ENCODE measurements at regions not wholly inside any gene's neighbourhood (a gene's known extent, or its start where the extent isn't known, plus 50 kb on each side); places are given as distances from the start of the nearest gene placed in this dataset.

- peaks cover 65% of the 10 kb centered on the region for H3K4me1 Mint-ChIP-seq (ENCODE audit: low read depth)
- CTCF ChIA-PET: interaction anchor here (1.1 to 1.3 kb wide), 4 partner anchors 13 to 52 kb away, joined by 3 to 5 read pairs (median 3); no protein-coding TSS in a partner anchor
- H3K27me3 Mint-ChIP-seq: no peaks in the 10 kb centered on the region
- H3K9me3 Mint-ChIP-seq: no peaks in the 10 kb centered on the region
- POLR2A ChIA-PET: interaction anchor here (1.0 kb wide), 1 partner anchor 227 kb away, joined by 3 read pairs; no protein-coding TSS in a partner anchor
- ATAC-seq (ENCODE audit: poor library complexity) (no peak), DNase-seq (no peak)
- Histone ChIP-seq H3K4me3 (ENCODE audit: low read length) (no peak overlapping the region), H3K4me1 (ENCODE audit: insufficient read depth, low read length) (peaks cover 40% of the 10 kb centered on the region), H3K27ac (ENCODE audit: low read depth in 1 of 2, low read length in 2 of 2) (no peak overlapping the region), H3K36me3 (ENCODE audit: insufficient read depth, low read length) (peaks cover 25% of the 10 kb centered on the region), H3K9me3 (ENCODE audit: control insufficient read depth in 1 of 2, insufficient read depth in 1 of 2, low read length in 2 of 2) (no peaks in the 10 kb centered on the region), H3K27me3 (ENCODE audit: control insufficient read depth in 1 of 2, insufficient read depth in 2 of 2, low read length in 2 of 2) (no peaks in the 10 kb centered on the region)
- intact Hi-C loops (cut with DNase I, micrococcal nuclease): no loop called here
- H3K27ac Mint-ChIP-seq: peak overlapping the region; percentile 81
- peak overlapping the region; percentile 55 for H3K4me3 Mint-ChIP-seq
- H3K36me3 Mint-ChIP-seq (ENCODE audit: low read depth): peaks cover 35% of the 10 kb centered on the region
- no peak for TF ChIP-seq CTCF (IDR thresholded peaks at IDR 0.05)
Observed at GRCh38 chr22:42217752-42218280, 52.6 kb downstream of the TCF20 start.

- Histone ChIP-seq H3K36me3 (ENCODE audit: insufficient read depth, low read length) (peaks cover 31% of the 10 kb centered on the region), H3K9me3 (ENCODE audit: control insufficient read depth in 1 of 2, insufficient read depth in 1 of 2, low read length in 2 of 2) (no peaks in the 10 kb centered on the region), H3K27ac (ENCODE audit: low read depth in 1 of 2, low read length in 2 of 2) (peak overlapping the region; percentile 5 to 55), H3K4me3 (ENCODE audit: low read length) (no peak overlapping the region), H3K4me1 (ENCODE audit: insufficient read depth, low read length) (peaks cover 35% of the 10 kb centered on the region), H3K27me3 (ENCODE audit: control insufficient read depth in 1 of 2, insufficient read depth in 2 of 2, low read length in 2 of 2) (no peaks in the 10 kb centered on the region)
- Mint-ChIP-seq H3K4me1 (ENCODE audit: low read depth) (peaks cover 59% of the 10 kb centered on the region), H3K9me3 (no peaks in the 10 kb centered on the region), H3K27ac (peak overlapping the region; percentile 81), H3K36me3 (ENCODE audit: low read depth) (peaks cover 42% of the 10 kb centered on the region), H3K27me3 (no peaks in the 10 kb centered on the region), H3K4me3 (peak overlapping the region; percentile 55)
- TF ChIP-seq CTCF (IDR thresholded peaks at IDR 0.05): no peak
- ATAC-seq (ENCODE audit: poor library complexity) (peak; percentile 78), DNase-seq (no peak)
- intact Hi-C loops (cut with DNase I, micrococcal nuclease): no loop called here
- ChIA-PET POLR2A (interaction anchor here (1.0 kb wide), 1 partner anchor 228 kb away, joined by 3 read pairs; no protein-coding TSS in a partner anchor), CTCF (interaction anchor here (1.3 kb wide), 3 partner anchors 14 to 51 kb away, joined by 3 to 5 read pairs (median 3); no protein-coding TSS in a partner anchor)
Observed at GRCh38 chr22:42217019-42217751, 53.3 kb downstream of the TCF20 start.

- H3K36me3 Mint-ChIP-seq (ENCODE audit: low read depth): peaks cover 65% of the 10 kb centered on the region
Observed at GRCh38 chr22:42214633-42215415, 55.6 kb downstream of the TCF20 start.

More at GRCh38 chr22:42214633-42215415, 55.6 kb downstream of the TCF20 start:
- Histone ChIP-seq H3K27ac (ENCODE audit: low read depth in 1 of 2, low read length in 2 of 2) (no peak overlapping the region), H3K36me3 (ENCODE audit: insufficient read depth, low read length) (peaks cover 55% of the 10 kb centered on the region), H3K4me1 (ENCODE audit: insufficient read depth, low read length) (peaks cover 36% of the 10 kb centered on the region), H3K4me3 (ENCODE audit: low read length) (no peak overlapping the region), H3K9me3 (ENCODE audit: control insufficient read depth in 1 of 2, insufficient read depth in 1 of 2, low read length in 2 of 2) (no peaks in the 10 kb centered on the region), H3K27me3 (ENCODE audit: control insufficient read depth in 1 of 2, insufficient read depth in 2 of 2, low read length in 2 of 2) (no peaks in the 10 kb centered on the region)
- DNase-seq (no peak), ATAC-seq (ENCODE audit: poor library complexity) (no peak)
- no peak for TF ChIP-seq CTCF (IDR thresholded peaks at IDR 0.05)
- Mint-ChIP-seq H3K4me3 (no peak overlapping the region), H3K9me3 (no peaks in the 10 kb centered on the region), H3K27ac (peak overlapping the region; percentile 12), H3K27me3 (no peaks in the 10 kb centered on the region), H3K4me1 (ENCODE audit: low read depth) (peaks cover 54% of the 10 kb centered on the region)
- ChIA-PET POLR2A (no interaction called here), CTCF (no interaction called here)
- intact Hi-C loops (cut with DNase I, micrococcal nuclease): no loop called here

All from CD4-positive, alpha-beta T cell (primary cell).